Fibroblast of skin of left biceps (primary cell): ENCODE measurements at regions not wholly inside any gene's neighbourhood (a gene's known extent, or its start where the extent isn't known, plus 50 kb on each side); places are given as distances from the start of the nearest gene placed in this dataset.
A peak's percentile ranks its signal among the peaks of the same experiment; 100 is the strongest.
"Not testable (repeated sequence)": the region's sequence is repeated elsewhere in the genome, so short reads cannot be mapped to it uniquely, and the experiment has no call there.

Experiments used
- DNase-seq, 2 experiments: peaks; one replicate each; pipeline ENCODE4 v3.0.0-alpha.2; 2013; ENCODE audit warnings: low read depth in 2 of 2

GRCh38 chr16:76970745-76971099, 220.3 kb upstream of the MON1B start:
- DNase-seq: no peak

GRCh38 chr16:76976101-76976500, 214.9 kb upstream of the MON1B start:
- no peak for DNase-seq

- DNase-seq: no peak
These were observed 214.2 kb upstream of the MON1B start for GRCh38 chr16:76976756-76977155.

- no peak for DNase-seq
These were observed 206.8 kb upstream of the MON1B start for GRCh38 chr16:76984196-76984595.

GRCh38 chr16:76985392-76986045, 205.5 kb upstream of the MON1B start:
- no peak for DNase-seq

GRCh38 chr16:76988526-76988925, 202.5 kb upstream of the MON1B start:
- DNase-seq: no peak

- no peak for DNase-seq
These were observed 188.3 kb upstream of the MON1B start for GRCh38 chr16:77002644-77003043.

- no peak for DNase-seq
These were observed 181.5 kb upstream of the MON1B start for GRCh38 chr16:77009453-77009852.

GRCh38 chr16:77014441-77014840, 176.5 kb upstream of the MON1B start:
- no peak for DNase-seq

- DNase-seq: no peak
These were observed 160.4 kb upstream of the MON1B start for GRCh38 chr16:77030600-77030999.

- DNase-seq: no peak
These were observed 157.5 kb upstream of the MON1B start for GRCh38 chr16:77033516-77033915.

GRCh38 chr16:77035361-77035760, 155.6 kb upstream of the MON1B start:
- DNase-seq: no peak

GRCh38 chr16:77037696-77038347, 153.2 kb upstream of the MON1B start:
- no peak for DNase-seq

- DNase-seq: no peak
These were observed 149.5 kb upstream of the MON1B start for GRCh38 chr16:77041468-77041867.

- peak in 1 of 2 experiments; percentile 0 for DNase-seq
These were observed 147.9 kb upstream of the MON1B start for GRCh38 chr16:77043076-77043475.

GRCh38 chr16:77046206-77046605, 144.8 kb upstream of the MON1B start:
- no peak for DNase-seq

GRCh38 chr16:77048085-77048484, 142.9 kb upstream of the MON1B start:
- no peak for DNase-seq

- no peak for DNase-seq
These were observed 141.4 kb upstream of the MON1B start for GRCh38 chr16:77049577-77049976.

GRCh38 chr16:77056597-77056996, 134.4 kb upstream of the MON1B start:
- DNase-seq: not testable (repeated sequence)

- no peak for DNase-seq
These were observed 133.7 kb upstream of the MON1B start for GRCh38 chr16:77057161-77057774.

- DNase-seq: no peak
These were observed 131.5 kb upstream of the MON1B start for GRCh38 chr16:77059446-77059845.

- DNase-seq: no peak
These were observed 130.4 kb upstream of the MON1B start for GRCh38 chr16:77060614-77061013.
